Posterior cingulate gyrus (tissue), 11 donors: ENCODE measurements at regions not wholly inside any gene's neighbourhood (a gene's known extent, or its start where the extent isn't known, plus 50 kb on each side); places are given as distances from the start of the nearest gene placed in this dataset.
A peak's percentile ranks its signal among the peaks of the same experiment; 100 is the strongest.

Experiments used
- DNase-seq, 10 donors: peaks; one replicate each; pipeline versions ENCODE4 v3.0.0 to v3.0.0-alpha.2; 2020 to 2021; ENCODE audit warnings: mixed read lengths in 3 of 10
- intact Hi-C: fragments of 100-400 bp; cut with DNase I; formaldehyde crosslinking; loops from one replicate; pipeline ENCODE4 v1.15.1; 2023

DNA sequence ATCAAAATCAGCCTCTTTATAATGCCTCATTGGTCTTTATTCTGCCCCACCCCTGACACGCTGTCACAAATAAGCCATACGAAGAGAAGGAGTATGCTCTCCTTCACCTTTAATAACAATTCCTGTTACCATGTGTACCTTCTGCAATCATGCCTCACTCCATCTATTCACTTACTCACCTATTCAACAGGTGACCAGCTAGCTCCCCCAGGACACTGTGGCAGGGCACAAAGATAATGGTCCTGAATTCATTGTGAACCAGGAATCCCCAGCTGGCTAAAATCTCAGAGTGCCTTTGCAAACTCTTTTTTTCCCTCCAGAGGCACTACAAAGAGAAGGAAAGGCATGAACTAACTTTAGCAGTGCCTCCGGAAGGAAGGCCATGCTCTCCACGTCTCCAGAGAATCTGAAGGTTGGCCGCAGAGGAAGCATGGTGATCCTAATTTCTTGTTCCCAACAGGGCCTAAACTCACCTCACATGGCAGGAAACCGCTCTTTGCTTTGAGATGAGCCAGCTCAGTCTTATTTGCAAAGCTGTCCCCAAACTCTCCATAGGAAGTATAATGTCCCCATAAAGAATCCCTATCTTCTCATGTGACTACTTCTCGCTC, 590.3 kb downstream of the BUD13 start:
- peak in 1 of 10 donors; percentile 15 for DNase-seq
- intact Hi-C loops: no loop called here

DNA sequence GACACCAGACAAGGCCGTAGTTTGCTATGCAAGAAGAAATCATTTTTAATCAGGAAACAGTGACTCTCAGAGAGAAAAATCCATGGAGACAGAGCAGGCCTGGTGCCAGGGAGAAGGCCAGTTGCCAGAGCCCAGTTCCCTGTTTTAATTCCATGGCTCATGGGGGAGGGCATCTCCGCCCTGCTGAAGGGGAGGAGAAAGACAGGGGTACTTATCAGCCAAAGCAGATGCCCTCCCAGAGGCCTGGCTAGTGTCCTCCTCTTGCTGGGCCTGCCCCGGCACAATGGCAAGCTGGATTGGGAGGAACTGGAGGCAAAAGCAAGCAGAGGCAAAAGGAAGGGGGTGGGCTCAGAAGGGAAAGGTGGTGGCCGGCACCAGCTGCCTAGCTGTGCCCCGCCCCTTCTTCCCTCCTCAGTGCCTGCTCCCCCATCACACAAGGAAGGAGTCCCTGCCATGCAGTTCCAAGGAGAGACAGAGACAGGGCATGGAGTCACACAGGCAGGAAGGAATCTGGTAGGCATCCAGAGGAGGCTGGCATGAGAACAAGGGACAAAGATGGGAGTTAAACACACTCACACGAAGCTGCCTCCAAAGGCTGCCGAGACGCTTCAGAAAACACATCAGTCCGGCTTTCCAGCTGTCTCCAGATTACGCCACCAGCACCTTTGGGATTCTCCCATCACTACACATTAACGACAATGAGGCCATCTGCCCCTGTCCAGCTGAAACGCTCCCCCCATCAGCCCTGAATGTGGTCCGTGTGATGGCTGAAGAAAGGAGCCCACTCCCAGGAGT, 591.8 kb downstream of the BUD13 start:
- intact Hi-C loops: no loop called here
- DNase-seq: peak in 3 of 10 donors; percentile 19 to 86 (median 37)

DNA sequence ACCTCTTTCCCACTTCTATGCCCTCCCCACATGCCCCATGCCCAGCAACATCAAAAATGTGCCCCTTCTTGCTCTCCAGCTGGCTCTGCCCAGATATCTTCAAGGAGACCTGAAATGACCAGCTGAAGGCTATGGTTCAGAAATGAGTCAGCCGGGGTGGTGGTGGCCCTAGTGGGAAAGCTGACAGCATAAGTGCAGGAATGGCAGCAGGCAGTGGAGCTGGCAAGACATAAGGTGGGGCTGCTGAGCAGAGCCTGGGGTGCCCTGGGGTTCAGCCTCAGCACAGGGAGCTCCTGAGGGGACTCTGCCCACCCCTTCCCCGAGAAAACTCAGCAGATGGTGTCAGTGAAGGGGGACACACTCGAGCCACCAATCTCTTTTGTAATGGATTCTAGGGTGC, 593.4 kb downstream of the BUD13 start:
- intact Hi-C loops: no loop called here
- peak in 1 of 10 donors; percentile 45 for DNase-seq

DNA sequence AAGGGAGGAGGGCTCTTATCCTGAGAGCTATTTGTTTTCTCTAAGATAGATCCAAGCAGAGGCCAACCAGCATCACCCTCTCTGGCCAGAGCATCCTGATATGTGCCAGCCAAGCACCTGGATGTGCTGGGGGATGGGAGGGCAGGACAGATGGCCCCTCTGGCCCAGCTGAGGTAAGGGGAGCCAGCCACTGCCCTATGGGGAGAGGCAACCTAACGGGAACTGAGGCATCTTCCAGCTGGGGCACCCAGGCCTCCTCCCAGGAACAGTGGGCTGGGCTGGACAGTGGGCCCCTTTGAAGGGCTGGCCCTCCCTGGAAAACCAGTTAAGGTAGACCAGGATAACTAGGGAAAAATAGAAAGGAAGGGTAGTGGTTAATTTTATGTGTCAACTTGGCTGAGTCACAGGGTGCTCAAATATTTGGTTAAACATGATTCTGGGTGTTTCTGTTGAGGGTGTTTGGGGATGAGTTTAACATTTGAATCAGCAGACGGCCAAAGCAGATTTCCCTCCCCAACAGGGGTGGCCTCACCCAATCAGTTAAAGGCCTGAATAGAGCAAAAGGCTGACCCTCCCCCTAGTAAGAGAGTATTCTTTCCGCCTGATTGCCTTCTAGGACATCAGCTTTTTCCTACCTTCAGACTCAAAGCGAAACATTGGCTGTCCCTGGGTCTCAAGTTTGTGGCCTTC, 595.1 kb downstream of the BUD13 start:
- intact Hi-C loops: no loop called here
- DNase-seq: peak in 1 of 10 donors; percentile 65

GRCh38 chr11:116176484-116177005, 596.2 kb downstream of the BUD13 start:
- peak in 1 of 10 donors; percentile 35 for DNase-seq
- intact Hi-C loops: no loop called here

- intact Hi-C loops: no loop called here
- DNase-seq: peak in 4 of 10 donors; percentile 33 to 84 (median 60)
These were observed 597.1 kb downstream of the BUD13 start for GRCh38 chr11:116175707-116176106.

DNA sequence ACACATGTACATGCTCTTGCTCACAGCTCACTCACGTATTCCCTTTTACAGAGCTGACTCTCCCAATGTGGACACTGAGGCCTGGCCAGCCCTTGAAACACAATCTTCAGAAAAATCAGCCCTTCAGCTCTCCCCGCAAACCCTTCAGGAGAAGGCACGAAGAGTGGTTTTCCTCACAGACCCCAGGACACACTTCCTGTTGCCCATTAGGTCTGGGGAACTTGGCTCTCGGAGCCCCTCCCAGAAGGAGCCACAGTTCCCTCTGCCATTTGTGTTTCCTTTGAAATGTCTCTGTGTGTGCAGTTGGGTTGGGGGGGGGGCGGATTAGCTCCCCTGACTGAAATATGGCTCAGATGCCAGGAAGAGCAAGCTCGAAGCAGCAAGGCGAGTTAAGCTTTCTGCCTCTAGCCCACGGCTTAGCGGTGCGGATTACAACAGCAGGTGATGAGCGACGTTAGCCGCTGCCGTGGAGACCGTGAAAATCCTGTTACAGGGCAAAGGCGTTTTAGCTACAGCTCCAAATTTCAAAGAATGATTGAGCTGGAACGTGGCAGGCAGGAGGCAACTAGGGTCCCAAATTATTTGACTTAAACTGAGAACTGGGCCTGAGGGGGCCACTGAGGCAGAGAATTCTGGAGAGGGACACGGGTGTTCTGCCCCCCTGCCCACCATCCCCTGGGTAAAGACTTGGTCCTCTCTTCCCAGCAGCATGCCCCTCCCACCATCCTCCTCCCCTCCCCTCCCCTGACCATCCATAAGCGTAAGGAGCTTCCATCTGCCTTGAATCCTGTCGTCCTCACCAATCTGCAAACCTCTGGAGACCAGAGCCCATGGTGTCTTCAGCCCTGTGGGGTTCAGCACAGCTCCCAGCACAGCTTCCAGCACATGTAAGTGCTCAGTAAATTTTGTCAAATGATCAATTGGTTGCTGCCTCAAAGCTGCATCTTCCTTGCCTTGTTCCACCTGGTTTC, 598.6 kb downstream of the BUD13 start:
- intact Hi-C loops: no loop called here
- DNase-seq: peak in 1 of 10 donors; percentile 55

DNA sequence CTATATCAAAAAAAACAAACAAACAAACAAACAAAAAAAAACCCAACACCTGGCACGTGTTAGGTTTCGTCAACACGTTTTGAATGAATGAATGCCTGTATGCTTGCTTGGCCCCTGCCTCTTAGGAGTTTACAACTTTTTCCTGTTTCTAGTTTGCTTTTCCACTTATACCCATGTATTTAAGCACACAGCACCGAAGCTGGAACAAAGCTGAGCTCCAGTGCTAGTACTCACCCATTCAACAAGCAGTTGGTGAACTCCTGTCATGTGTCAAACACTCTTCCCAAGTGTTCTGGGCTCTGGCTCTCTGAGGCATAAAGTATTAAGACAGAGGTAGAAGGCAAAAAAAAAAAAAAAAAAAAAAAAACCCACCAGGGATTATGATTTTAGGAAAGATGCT, 599.3 kb downstream of the BUD13 start:
- no peak for DNase-seq
- intact Hi-C loops: no loop called here

DNA sequence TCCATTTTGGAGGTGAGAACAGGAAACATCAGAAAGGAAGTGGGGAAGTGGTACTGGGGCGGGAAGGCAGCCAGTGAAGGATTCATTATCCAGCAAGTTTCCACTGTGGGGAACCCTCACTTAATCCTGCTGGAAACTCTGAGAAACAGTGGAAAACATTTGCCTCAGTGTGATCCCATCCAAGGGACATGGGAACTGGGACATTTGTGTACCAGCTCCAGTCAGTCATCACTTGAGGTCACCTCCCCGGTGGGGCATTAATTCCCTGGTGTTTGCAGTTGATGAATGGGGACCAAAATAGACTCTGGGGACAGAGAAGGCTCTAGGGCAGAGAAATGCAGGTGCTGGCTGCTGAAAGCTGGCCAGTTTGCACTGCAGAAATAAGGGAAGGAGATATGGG, 599.9 kb downstream of the BUD13 start:
- intact Hi-C loops: no loop called here
- DNase-seq: peak in 1 of 10 donors; percentile 51

GRCh38 chr11:116172156-116172555, 600.6 kb downstream of the BUD13 start:
- peak in 1 of 10 donors; percentile 38 for DNase-seq
- intact Hi-C loops: no loop called here

- DNase-seq: peak in 1 of 10 donors; percentile 72
- intact Hi-C loops: no loop called here
These were observed 601.3 kb downstream of the BUD13 start for GRCh38 chr11:116171271-116172140.

GRCh38 chr11:116170526-116171120, 602.2 kb downstream of the BUD13 start:
- intact Hi-C loops: no loop called here
- peak in 1 of 10 donors; percentile 75 for DNase-seq

DNA sequence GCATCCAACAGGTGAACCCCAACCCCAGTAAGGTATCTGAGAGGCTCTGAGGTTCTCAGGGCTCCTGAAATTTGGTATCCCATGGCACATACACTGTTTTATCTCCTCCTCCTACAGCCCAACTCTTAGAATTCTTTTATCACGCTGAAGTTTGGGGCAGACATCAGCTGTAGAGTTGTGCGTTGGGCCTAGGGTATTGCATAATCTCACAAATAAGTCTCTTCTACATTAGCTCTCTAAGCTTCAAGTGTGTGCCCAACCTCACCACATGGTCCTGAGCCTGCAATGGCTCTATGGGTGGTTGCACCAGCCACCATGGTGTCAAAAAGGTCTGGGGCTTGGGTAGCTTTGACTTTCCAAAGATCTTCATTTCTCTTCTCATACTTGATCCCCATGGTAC, 603.0 kb downstream of the BUD13 start:
- intact Hi-C loops: no loop called here
- no peak for DNase-seq

DNA sequence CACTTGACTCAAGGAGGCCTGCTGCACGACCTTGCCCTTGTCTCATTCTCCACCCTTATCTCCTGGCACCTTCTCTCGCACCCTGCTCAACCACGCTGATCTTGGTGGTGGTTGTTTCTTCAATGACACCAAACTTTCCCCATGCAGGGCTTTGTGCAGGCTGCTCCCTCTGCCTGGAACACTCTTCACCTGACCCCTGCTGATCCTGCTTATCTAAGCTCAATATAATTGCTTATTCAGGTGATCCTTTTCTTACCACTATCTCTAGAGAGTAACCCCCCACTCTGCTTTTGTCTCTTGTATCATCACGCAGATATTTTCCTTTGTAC, 604.4 kb downstream of the BUD13 start:
- no peak for DNase-seq
- intact Hi-C loops: no loop called here

DNA sequence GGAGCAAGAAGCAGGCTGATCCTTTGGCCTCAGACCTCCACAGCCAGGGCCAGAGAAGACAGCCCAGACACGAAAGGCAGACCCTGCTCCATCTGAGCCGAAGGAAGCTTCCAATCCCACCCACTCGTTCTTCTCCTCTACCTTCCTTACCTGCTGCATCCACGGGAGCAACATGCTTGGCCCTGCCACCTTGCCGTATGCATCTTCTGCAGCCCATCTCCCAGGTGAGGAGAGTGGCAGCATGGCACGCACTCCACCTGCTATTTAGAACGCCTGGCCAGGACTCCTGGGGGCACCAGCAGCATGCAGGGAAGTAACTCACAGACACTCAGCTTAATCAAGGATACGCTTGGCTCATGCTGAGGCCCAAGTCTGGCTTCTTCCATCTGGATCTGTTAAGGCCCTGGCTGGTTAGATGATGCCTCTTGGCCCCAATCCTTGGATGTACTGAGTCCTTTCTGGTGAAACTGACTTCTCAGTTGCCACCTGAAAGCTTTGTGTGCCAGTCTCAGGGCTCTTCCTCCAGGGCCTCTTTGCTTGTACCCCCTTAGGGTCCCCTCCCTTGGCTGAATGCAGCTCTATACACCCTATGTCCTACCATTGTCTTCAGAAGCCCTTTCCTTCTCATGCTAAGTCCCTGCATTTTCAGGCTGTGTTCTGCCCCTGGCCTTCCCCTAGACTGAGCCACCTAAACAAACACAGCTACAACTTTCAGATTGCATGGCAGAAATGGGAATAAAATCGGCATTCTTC, 604.9 kb downstream of the BUD13 start:
- no peak for DNase-seq
- intact Hi-C loops: no loop called here

- DNase-seq: peak in 1 of 10 donors; percentile 12
- intact Hi-C loops: no loop called here
These were observed 606.0 kb downstream of the BUD13 start for GRCh38 chr11:116166573-116167465.

DNA sequence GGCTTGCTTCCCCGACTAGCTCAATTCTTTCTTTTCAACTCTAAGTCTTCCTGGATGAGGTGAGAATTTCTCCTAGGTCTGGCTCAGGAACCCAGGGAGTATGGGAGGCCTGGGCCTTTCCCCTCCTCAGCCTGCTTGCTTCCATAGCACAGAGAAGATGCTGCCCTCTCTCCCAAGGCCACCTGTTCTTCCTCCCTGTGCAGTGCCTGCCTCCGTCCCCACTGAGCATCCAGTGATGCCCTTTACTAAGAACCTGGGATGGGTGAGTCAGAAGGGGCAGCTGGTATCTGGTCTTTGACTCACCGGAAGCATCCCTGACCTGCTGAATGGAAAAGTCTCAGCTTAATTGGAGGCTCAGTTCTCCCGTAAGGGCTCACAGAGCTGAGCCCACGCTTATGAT, 607.9 kb downstream of the BUD13 start:
- intact Hi-C loops: no loop called here
- DNase-seq: no peak
